HUDEP-2 (cell line): ENCODE measurements at regions not wholly inside any gene's neighbourhood (a gene's known extent, or its start where the extent isn't known, plus 50 kb on each side); places are given as distances from the start of the nearest gene placed in this dataset.
"Not testable (repeated sequence)": the region's sequence is repeated elsewhere in the genome, so short reads cannot be mapped to it uniquely, and the experiment has no call there.

Source experiments
- DNase-seq, 76 experiments: peaks; one replicate each; lab custom pipeline; 2025; ENCODE audit not compliant: unreplicated experiment in 76 of 76; lab: John Stamatoyannopoulos, UW

GRCh38 chr4:134650461-134650860, 448.9 kb upstream of the PABPC4L start:
- no peak for DNase-seq

- no peak for DNase-seq
Observed at GRCh38 chr4:134645778-134646177, 444.2 kb upstream of the PABPC4L start.

- no peak for DNase-seq
Observed at GRCh38 chr4:134636338-134637051, 434.9 kb upstream of the PABPC4L start.

- no peak for DNase-seq
Observed at GRCh38 chr4:134634301-134634700, 432.7 kb upstream of the PABPC4L start.

- DNase-seq, result no peak
Observed at GRCh38 chr4:134632056-134632455, 430.5 kb upstream of the PABPC4L start.

GRCh38 chr4:134628066-134628465, 426.5 kb upstream of the PABPC4L start:
- DNase-seq, result no peak

DNA sequence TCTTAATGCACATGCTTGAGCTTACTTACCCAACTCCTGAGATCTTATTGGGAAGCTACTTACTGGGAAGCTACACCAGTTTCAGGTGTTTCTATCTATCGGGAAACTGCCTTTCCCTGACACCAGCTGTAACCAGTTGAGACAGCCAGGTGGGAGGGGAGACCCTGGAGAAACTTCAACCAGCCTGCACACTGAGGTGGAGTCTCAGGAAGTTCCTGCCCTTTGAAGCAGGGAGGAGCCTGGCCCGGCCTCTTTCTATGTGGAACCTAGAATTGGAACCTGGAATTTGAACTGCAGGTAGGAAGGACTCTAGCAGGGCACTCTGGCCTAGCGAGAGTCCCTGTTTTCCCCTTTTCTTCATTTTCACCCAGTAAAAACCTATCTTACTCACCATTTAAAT, 425.8 kb upstream of the PABPC4L start:
- no peak for DNase-seq

DNA sequence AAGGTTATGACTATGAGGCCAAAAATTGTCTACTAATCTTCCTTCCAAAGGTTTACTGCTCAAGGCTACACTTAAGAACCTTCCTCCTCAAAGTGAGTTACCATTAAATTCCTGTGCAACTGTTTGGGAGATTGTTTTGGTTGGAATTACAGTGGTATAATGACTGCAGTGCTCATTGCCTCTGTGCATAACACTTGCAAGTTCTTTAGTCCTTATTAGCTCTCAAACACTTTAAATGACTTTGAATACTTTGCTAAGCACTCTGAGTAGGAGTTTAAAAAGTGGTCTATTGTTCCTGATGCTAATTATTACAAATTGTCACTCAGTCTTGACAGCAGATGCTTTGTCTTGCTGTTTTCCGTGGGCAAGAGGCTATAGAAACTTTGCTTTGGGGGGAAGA, 422.8 kb upstream of the PABPC4L start:
- no peak for DNase-seq

- not testable (repeated sequence) for DNase-seq
Observed at GRCh38 chr4:134622626-134623575, 421.3 kb upstream of the PABPC4L start.

- no peak for DNase-seq
Observed at GRCh38 chr4:134622199-134622598, 420.6 kb upstream of the PABPC4L start.

GRCh38 chr4:134621715-134622114, 420.1 kb upstream of the PABPC4L start:
- not testable (repeated sequence) for DNase-seq

DNA sequence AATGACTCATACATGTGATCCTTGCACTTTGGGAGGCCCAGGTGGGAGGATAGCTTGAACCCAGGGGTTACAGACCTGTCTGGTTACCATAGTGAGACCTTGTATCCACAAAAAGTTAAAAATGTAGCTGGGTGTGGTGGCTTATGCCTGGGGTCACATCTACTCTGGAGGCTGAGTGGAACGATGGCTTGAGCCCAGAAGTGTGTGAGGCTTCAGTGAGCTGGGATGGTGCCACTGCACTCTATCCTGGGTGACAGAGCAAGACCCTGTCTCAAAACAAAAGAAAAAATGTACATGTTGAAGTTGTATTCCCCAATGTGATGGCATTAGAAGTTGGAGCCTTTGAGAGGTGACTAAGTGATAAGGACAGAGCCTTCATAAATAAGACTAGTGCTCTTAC, 409.4 kb upstream of the PABPC4L start:
- DNase-seq, result no peak

DNA sequence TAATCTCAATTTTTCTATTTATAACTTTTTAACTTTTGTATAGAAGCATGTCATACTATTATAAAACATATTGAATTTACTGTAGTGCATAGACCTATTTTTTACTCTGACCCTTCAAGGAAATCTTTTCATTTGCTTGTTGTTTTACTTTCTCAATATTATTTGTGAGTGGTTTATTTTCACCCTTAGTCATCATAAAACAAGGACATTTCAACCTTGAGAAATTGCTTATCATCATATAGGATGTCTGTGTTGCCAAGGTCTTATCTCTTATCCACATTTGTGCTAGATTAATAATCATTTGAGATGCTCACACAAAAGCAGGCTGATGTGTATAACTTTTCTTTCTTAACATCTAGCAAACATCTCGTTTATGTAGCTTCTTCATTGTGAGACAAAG, 408.6 kb upstream of the PABPC4L start:
- DNase-seq, result no peak

GRCh38 chr4:134601706-134602105, 400.1 kb upstream of the PABPC4L start:
- DNase-seq, result no peak

- no peak for DNase-seq
Observed at GRCh38 chr4:134591326-134591725, 389.7 kb upstream of the PABPC4L start.

DNA sequence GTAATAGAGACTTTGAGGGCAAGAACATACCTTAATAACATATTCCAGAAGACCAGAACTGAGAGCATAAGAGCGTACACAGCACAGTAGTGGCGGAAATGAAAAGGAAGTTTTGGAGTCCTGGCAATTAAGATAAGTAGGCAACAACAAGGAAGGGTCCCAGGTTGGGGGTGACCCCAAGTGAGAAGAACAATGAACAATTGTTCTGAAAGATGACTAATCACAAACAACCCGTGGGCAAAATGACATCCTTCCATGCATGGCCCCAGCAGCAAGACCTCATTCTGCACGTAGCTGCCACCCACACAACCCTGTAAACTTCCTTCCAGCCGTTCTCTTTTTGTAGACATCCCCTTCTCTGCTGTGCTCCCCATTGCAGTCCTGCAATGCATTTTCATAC, 384.4 kb upstream of the PABPC4L start:
- no peak for DNase-seq

GRCh38 chr4:134567461-134567860, 365.9 kb upstream of the PABPC4L start:
- DNase-seq, result peak in 1 of 76 experiments; percentile 19

DNA sequence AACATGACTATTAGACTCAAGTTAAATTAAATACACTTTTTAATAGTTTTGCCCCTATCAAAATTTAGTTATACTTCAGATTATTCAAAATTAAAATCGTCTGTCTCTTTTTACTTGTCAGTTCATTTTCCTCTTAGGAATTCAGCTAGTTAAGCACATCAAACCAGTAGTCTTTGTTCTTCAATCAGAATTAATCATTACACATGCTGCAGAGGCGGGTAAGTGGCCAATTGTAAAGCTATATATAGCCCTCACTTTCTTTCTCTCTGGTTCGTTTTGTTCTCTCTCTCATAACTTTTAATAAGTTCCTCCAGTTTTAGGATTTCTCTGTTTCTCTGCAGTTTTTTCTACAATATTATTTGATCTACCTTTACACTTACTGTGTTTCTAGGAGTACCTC, 359.1 kb upstream of the PABPC4L start:
- no peak for DNase-seq

- no peak for DNase-seq
Observed at GRCh38 chr4:134552063-134552462, 350.5 kb upstream of the PABPC4L start.

DNA sequence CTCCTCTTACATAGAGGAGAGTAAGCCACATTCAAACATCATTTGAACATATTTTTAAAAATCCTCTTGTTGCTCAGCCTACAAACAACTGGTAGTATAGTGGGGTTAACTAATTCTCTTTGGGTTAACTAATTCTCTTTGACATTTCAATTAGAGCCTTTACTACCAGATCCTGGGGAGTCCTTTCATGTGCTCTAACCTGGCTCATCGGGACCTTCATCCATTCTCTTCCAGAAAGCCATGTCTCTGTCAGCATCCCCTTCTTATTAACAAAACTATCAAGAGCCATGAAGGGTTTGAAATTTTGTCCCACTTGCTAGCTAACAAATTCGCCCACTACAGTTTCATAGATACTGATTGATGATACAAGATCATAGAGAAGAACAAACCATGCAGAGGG, 349.8 kb upstream of the PABPC4L start:
- no peak for DNase-seq

- no peak for DNase-seq
Observed at GRCh38 chr4:134548052-134548628, 346.6 kb upstream of the PABPC4L start.

DNA sequence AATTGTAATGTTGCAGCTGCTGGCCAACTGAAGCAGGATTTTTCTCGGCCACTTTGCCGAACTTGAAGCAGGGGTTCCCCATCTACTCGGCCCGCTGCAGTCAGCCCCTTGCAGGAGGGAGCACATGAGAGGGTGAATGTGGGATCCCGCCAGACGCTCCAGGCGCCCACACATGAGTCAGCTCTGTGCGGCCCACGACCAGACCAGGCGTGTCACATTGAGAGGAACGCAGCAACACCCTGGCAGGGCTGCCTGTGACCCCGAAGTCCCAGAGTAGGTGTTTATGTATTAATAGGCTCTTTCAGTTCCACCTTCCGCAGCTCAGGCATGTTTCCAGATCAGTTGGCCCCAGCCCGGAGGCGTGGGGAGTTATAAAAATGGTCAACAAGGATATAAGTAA, 344.7 kb upstream of the PABPC4L start:
- no peak for DNase-seq
